ENCODE measurements at regions not wholly inside any gene's neighbourhood (a gene's known extent, or its start where the extent isn't known, plus 50 kb on each side); places are given as distances from the start of the nearest gene placed in this dataset.
"Not testable (repeated sequence)": the region's sequence is repeated elsewhere in the genome, so short reads cannot be mapped to it uniquely, and the experiment has no call there.

DNA sequence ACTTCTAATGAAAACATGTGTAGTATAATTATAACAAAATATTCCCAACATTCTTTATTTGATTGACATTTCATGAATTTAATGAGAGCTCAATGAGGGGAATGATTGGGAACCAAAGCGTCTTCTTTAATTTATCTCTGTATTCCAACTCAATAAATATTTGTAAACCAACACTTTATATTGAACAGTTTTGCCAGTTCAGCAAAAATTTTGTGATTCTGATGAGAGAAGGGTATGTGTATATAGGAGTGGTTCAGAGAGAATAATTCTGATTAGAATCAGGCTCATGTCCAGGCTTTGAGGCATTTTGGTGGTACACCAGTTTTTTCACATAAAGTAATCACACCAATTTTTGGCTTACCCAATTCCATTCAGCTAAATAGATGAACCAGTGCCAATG lies 564.2 kb downstream of the TMTC2 start:
- Histone ChIP-seq H3K4me3 (ENCODE audit: low read depth, low read length, poor library complexity, severe bottlenecking) (no peak overlapping the region), H4K20me1 (ENCODE audit: insufficient read depth, low read length) (no peaks in the 10 kb centered on the region), H3K4me2 (ENCODE audit: low read length) (no peak overlapping the region), H3K9me3 (ENCODE audit: low read length) (no peaks in the 10 kb centered on the region), H3K36me3 (ENCODE audit: insufficient read depth, low read length) (no peaks in the 10 kb centered on the region), H3K9me2 (ENCODE audit: low read depth, low read length) (no peaks in the 10 kb centered on the region), H3K4me1 (ENCODE audit: insufficient read depth, low read length, severe bottlenecking) (no peaks in the 10 kb centered on the region), H3K79me2 (ENCODE audit: insufficient read depth, low read length) (no peaks in the 10 kb centered on the region), H3K27ac (ENCODE audit: low read depth, low read length, poor library complexity, severe bottlenecking) (no peak overlapping the region), H2AFZ (ENCODE audit: low read length) (no peak overlapping the region), H3K27me3 (ENCODE audit: insufficient read depth, low read length) (no peaks in the 10 kb centered on the region), H3F3A (ENCODE audit: insufficient read depth, low read length) (no peaks in the 10 kb centered on the region), H3K9ac (ENCODE audit: low read length) (no peak overlapping the region)
- TF ChIP-seq EZH2 (IDR thresholded peaks at IDR 0.05; ENCODE audit: borderline replicate concordance, low read length): no peak
- TF ChIP-seq, protein P1, sequence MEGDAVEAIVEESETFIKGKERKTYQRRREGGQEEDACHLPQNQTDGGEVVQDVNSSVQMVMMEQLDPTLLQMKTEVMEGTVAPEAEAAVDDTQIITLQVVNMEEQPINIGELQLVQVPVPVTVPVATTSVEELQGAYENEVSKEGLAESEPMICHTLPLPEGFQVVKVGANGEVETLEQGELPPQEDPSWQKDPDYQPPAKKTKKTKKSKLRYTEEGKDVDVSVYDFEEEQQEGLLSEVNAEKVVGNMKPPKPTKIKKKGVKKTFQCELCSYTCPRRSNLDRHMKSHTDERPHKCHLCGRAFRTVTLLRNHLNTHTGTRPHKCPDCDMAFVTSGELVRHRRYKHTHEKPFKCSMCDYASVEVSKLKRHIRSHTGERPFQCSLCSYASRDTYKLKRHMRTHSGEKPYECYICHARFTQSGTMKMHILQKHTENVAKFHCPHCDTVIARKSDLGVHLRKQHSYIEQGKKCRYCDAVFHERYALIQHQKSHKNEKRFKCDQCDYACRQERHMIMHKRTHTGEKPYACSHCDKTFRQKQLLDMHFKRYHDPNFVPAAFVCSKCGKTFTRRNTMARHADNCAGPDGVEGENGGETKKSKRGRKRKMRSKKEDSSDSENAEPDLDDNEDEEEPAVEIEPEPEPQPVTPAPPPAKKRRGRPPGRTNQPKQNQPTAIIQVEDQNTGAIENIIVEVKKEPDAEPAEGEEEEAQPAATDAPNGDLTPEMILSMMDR (IDR thresholded peaks at IDR 0.05; ENCODE audit: low read length): no peak

DNA sequence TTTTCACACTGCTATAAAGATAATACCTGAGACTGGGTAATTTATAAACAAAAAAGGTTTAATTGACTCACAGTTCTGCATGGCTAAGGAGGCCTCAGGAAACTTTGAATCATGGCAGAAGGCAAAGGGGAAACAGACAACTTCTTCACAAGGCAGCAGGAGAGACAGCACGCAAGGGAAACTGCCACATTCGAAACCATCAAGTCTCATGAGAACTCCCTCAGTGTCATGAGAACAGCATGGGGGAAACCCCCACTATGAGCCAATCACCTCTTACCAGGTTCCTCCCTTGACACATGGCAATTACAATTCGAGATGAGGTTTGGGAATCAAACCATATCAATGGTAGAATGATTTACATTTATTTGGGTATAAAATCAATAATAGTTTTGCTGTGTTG lies 558.5 kb downstream of the TMTC2 start:
- H3K4me1 ChIP-seq (ENCODE audit: insufficient read depth, low read length, severe bottlenecking): no peaks in the 10 kb centered on the region
- H3K9me2 ChIP-seq (ENCODE audit: low read depth, low read length): no peaks in the 10 kb centered on the region
- no peaks in the 10 kb centered on the region for H3K27me3 ChIP-seq (ENCODE audit: insufficient read depth, low read length)
- no peaks in the 10 kb centered on the region for H3F3A ChIP-seq (ENCODE audit: insufficient read depth, low read length)
- H3K4me3 ChIP-seq (ENCODE audit: low read depth, low read length, poor library complexity, severe bottlenecking): no peak overlapping the region
- H3K27ac ChIP-seq (ENCODE audit: low read depth, low read length, poor library complexity, severe bottlenecking): no peak overlapping the region
- no peaks in the 10 kb centered on the region for H3K9me3 ChIP-seq (ENCODE audit: low read length)
- H3K9ac ChIP-seq (ENCODE audit: low read length): no peak overlapping the region
- no peaks in the 10 kb centered on the region for H3K36me3 ChIP-seq (ENCODE audit: insufficient read depth, low read length)
- TF ChIP-seq, protein P1 (IDR thresholded peaks at IDR 0.05; ENCODE audit: low read length): no peak
- no peak for TF ChIP-seq EZH2 (IDR thresholded peaks at IDR 0.05; ENCODE audit: borderline replicate concordance, low read length)
- H4K20me1 ChIP-seq (ENCODE audit: insufficient read depth, low read length): no peaks in the 10 kb centered on the region
- no peaks in the 10 kb centered on the region for H3K79me2 ChIP-seq (ENCODE audit: insufficient read depth, low read length)
- H2AFZ ChIP-seq (ENCODE audit: low read length): no peak overlapping the region
- no peak overlapping the region for H3K4me2 ChIP-seq (ENCODE audit: low read length)

- Histone ChIP-seq H3K79me2 (ENCODE audit: insufficient read depth, low read length) (no peaks in the 10 kb centered on the region), H3K36me3 (ENCODE audit: insufficient read depth, low read length) (no peaks in the 10 kb centered on the region), H3K27me3 (ENCODE audit: insufficient read depth, low read length) (no peaks in the 10 kb centered on the region), H3K4me1 (ENCODE audit: insufficient read depth, low read length, severe bottlenecking) (no peaks in the 10 kb centered on the region), H4K20me1 (ENCODE audit: insufficient read depth, low read length) (no peaks in the 10 kb centered on the region), H3K9me2 (ENCODE audit: low read depth, low read length) (no peaks in the 10 kb centered on the region), H3K9me3 (ENCODE audit: low read length) (no peaks in the 10 kb centered on the region), H3F3A (ENCODE audit: insufficient read depth, low read length) (no peaks in the 10 kb centered on the region), H3K27ac (ENCODE audit: low read depth, low read length, poor library complexity, severe bottlenecking) (no peak overlapping the region), H3K9ac (ENCODE audit: low read length) (no peak overlapping the region), H3K4me2 (ENCODE audit: low read length) (no peak overlapping the region), H3K4me3 (ENCODE audit: low read depth, low read length, poor library complexity, severe bottlenecking) (no peak overlapping the region), H2AFZ (ENCODE audit: low read length) (no peak overlapping the region)
- TF ChIP-seq, protein P1 (IDR thresholded peaks at IDR 0.05; ENCODE audit: low read length): no peak
- no peak for TF ChIP-seq EZH2 (IDR thresholded peaks at IDR 0.05; ENCODE audit: borderline replicate concordance, low read length)
These were observed 557.3 kb downstream of the TMTC2 start for GRCh38 chr12:83244001-83244400.

DNA sequence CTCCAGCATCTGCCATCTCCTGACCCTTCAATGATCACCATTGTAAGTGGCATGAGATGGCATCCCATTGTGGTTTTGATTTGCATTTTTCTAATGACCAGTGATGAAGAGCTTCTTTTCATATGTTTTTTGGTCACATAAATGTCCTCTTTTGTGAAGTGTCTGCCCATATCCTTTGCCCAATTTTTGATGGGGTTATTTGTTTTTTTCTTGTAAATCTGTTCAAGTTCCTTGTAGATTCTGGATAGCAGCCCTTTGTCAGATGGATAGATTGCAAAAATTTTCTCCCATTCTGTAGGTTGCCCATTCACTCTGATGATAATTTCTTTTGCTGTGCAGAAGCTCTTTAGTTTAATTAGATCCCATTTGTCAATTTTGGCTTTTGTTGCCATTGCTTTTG lies 547.3 kb downstream of the TMTC2 start:
- not testable (repeated sequence) for H3K9ac ChIP-seq (ENCODE audit: low read length); H3K27ac ChIP-seq (ENCODE audit: low read depth, low read length, poor library complexity, severe bottlenecking); H3K9me3 ChIP-seq (ENCODE audit: low read length); H3F3A ChIP-seq (ENCODE audit: insufficient read depth, low read length); H3K36me3 ChIP-seq (ENCODE audit: insufficient read depth, low read length); H3K9me2 ChIP-seq (ENCODE audit: low read depth, low read length); H3K4me2 ChIP-seq (ENCODE audit: low read length); H3K4me3 ChIP-seq (ENCODE audit: low read depth, low read length, poor library complexity, severe bottlenecking); H3K27me3 ChIP-seq (ENCODE audit: insufficient read depth, low read length); H3K79me2 ChIP-seq (ENCODE audit: insufficient read depth, low read length); H3K4me1 ChIP-seq (ENCODE audit: insufficient read depth, low read length, severe bottlenecking); H4K20me1 ChIP-seq (ENCODE audit: insufficient read depth, low read length); H2AFZ ChIP-seq (ENCODE audit: low read length)

- H3K4me1 ChIP-seq (ENCODE audit: insufficient read depth, low read length, severe bottlenecking); H3K9me2 ChIP-seq (ENCODE audit: low read depth, low read length); H4K20me1 ChIP-seq (ENCODE audit: insufficient read depth, low read length); H3K79me2 ChIP-seq (ENCODE audit: insufficient read depth, low read length); H3K36me3 ChIP-seq (ENCODE audit: insufficient read depth, low read length); H3K27me3 ChIP-seq (ENCODE audit: insufficient read depth, low read length); H3F3A ChIP-seq (ENCODE audit: insufficient read depth, low read length); H3K4me3 ChIP-seq (ENCODE audit: low read depth, low read length, poor library complexity, severe bottlenecking); H3K9ac ChIP-seq (ENCODE audit: low read length); H2AFZ ChIP-seq (ENCODE audit: low read length); H3K27ac ChIP-seq (ENCODE audit: low read depth, low read length, poor library complexity, severe bottlenecking); H3K4me2 ChIP-seq (ENCODE audit: low read length); H3K9me3 ChIP-seq (ENCODE audit: low read length): not testable (repeated sequence)
These were observed 540.3 kb downstream of the TMTC2 start for GRCh38 chr12:83226960-83227359.
